A673 (cell line): ENCODE measurements at regions not wholly inside any gene's neighbourhood (a gene's known extent, or its start where the extent isn't known, plus 50 kb on each side); places are given as distances from the start of the nearest gene placed in this dataset.

Source experiments
- BruUV-seq: library from RNA; stranded (reverse); fragments of 400-500 nt; replicated peaks from 2 replicates; lab custom pipeline; 2021; lab: Mats Ljungman, UMichigan
- CTCF ChIA-PET: fragments of 300-600 bp; sonication (Branson Sonifier 250); formaldehyde crosslinking; loops from one replicate; lab custom pipeline; 2022; ENCODE audit warnings: antibody characterized with exemption; lab: Charles Lee
- POLR2A ChIA-PET: fragments of 300-600 bp; sonication (Branson Sonifier 250); formaldehyde crosslinking; loops from one replicate; lab custom pipeline; 2022; ENCODE audit warnings: antibody characterized with exemption; ENCODE audit not compliant: low non-redundant PET; lab: Charles Lee
- DNase-seq: peaks from one replicate; pipeline ENCODE4 v3.0.0-alpha.2; 2015; ENCODE audit warnings: low spot score
- H3K27ac ChIP-seq: fragments of 200-600 bp; sonication (generic); 2 replicates; pipeline ENCODE4 v1.5.1; 2016; ENCODE audit warnings: mixed run types, low read depth, mild to moderate bottlenecking, mixed read lengths, antibody characterized with exemption, low read length; ENCODE audit not compliant: poor library complexity, severe bottlenecking
- H3K27me3 ChIP-seq: fragments of 200-600 bp; sonication (generic); replicated peaks from 2 replicates; pipeline ENCODE4 v1.6.1; 2017; ENCODE audit warnings: mixed run types, low read depth, mild to moderate bottlenecking, mixed read lengths, antibody characterized with exemption, low read length; ENCODE audit not compliant: insufficient read depth, poor library complexity
- H3K36me3 ChIP-seq: fragments of 200-600 bp; sonication (generic); 2 replicates; pipeline ENCODE4 v1.6.1; 2016; ENCODE audit warnings: mixed run types, mild to moderate bottlenecking, mixed read lengths, antibody characterized with exemption, low read length; ENCODE audit not compliant: insufficient read depth, poor library complexity, severe bottlenecking
- H3K4me1 ChIP-seq: fragments of 200-600 bp; sonication (generic); 2 replicates; pipeline ENCODE4 v1.6.1; 2017; ENCODE audit warnings: mixed run types, mild to moderate bottlenecking, mixed read lengths, antibody characterized with exemption, low read length; ENCODE audit not compliant: insufficient read depth, poor library complexity, severe bottlenecking
- H3K4me3 ChIP-seq: fragments of 200-600 bp; sonication (generic); 2 replicates; pipeline ENCODE4 v1.5.1; 2016; ENCODE audit warnings: low read depth, mixed run types, mild to moderate bottlenecking, mixed read lengths, low read length; ENCODE audit not compliant: poor library complexity, severe bottlenecking
- H3K9me3 ChIP-seq: fragments of 200-600 bp; sonication (generic); 2 replicates; pipeline ENCODE4 v1.6.1; 2016; ENCODE audit warnings: mixed run types, low read depth, mild to moderate bottlenecking, mixed read lengths, antibody characterized with exemption, low read length; ENCODE audit not compliant: poor library complexity, severe bottlenecking
- CTCF ChIP-seq: fragments of 300-800, 200-600 bp; sonication (generic); conservative IDR thresholded peaks from 2 replicates; pipeline ENCODE4 v1.5.1; 2017; ENCODE audit warnings: low read depth, mild to moderate bottlenecking, antibody characterized with exemption, low read length, moderate library complexity, mixed read lengths
- EZH2 ChIP-seq: fragments of 200-600 bp; sonication (generic); IDR thresholded peaks from 2 replicates; pipeline ENCODE4 v1.6.1; 2017; ENCODE audit warnings: borderline replicate concordance, low read depth, mild to moderate bottlenecking, mixed read lengths, antibody characterized with exemption, low read length; ENCODE audit not compliant: poor library complexity, severe bottlenecking
- intact Hi-C: fragments of 100-400 bp; cut with micrococcal nuclease; formaldehyde crosslinking; loops from one replicate; pipeline ENCODE4 v1.10.0; 2022; ENCODE audit not compliant: unreplicated experiment

DNA sequence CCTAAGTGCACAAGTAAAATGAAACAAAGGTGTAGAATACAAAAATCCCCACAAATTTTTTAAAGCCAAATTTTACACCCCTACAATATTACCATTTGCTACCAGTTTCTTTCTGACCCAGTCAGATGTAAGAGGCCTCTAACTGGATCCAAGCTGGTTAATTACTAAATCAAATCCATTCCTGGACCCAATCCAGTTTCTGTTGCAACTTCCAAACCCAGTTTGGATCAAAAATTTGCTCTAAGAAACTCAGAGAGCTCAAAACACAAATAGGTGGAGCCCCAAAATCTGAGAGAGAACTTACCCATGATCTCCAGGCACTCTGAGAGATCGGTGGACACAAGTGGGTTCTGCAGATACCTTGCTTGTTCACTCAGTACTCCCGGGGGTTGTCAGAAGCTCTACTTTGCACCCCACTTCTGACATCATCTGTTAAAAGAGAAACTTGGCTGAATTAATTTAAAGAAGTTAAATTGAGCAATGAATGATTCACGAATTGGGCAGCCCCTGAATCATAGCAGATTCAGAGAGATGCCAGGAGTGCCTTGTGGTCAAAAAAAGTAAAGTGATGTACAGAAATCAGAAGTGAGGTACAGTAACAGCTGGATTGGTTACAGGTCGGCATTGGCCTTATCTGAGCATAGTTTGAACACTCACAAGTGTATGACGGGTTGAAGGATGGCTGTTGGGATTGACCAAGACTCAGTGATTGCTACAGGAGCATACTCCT, 448.0 kb downstream of the KCNT2 start:
- Histone ChIP-seq H3K27ac (no peak overlapping the region), H3K27me3 (no peaks in the 10 kb centered on the region), H3K9me3 (no peaks in the 10 kb centered on the region), H3K36me3 (no peaks in the 10 kb centered on the region), H3K4me3 (no peak overlapping the region), H3K4me1 (no peaks in the 10 kb centered on the region)
- ChIA-PET CTCF (no interaction called here), POLR2A (no interaction called here)
- intact Hi-C loops: no loop called here
- no peak for DNase-seq
- no peak for TF ChIP-seq EZH2
- TF ChIP-seq CTCF: no peak
- no TSS peak for BruUV-seq

DNA sequence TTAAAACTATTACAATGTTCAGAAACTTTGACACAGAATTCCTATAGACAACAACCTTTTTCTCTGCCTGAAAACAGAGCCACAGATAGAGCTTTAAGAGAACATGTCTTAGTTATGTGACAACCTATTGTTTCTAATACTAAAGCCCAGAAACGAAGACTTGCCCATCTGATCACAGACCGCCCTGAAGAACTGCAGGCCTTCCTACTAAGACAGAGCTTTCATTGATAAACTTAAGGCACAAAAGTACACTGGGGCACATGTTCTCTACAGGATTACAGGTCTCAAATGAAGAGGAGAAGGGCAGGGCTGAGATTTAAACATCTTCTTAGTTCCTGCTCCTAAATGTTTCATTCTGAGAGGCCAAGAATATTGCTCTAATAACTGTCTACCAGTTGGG, 452.7 kb downstream of the KCNT2 start:
- H3K27me3 ChIP-seq: no peaks in the 10 kb centered on the region
- no TSS peak for BruUV-seq
- ChIA-PET CTCF (no interaction called here), POLR2A (no interaction called here)
- no peaks in the 10 kb centered on the region for H3K4me1 ChIP-seq
- H3K27ac ChIP-seq: no peak overlapping the region
- no peaks in the 10 kb centered on the region for H3K36me3 ChIP-seq
- H3K4me3 ChIP-seq: no peak overlapping the region
- intact Hi-C loops: no loop called here
- no peaks in the 10 kb centered on the region for H3K9me3 ChIP-seq
- no peak for DNase-seq
- TF ChIP-seq CTCF (no peak), EZH2 (no peak)

DNA sequence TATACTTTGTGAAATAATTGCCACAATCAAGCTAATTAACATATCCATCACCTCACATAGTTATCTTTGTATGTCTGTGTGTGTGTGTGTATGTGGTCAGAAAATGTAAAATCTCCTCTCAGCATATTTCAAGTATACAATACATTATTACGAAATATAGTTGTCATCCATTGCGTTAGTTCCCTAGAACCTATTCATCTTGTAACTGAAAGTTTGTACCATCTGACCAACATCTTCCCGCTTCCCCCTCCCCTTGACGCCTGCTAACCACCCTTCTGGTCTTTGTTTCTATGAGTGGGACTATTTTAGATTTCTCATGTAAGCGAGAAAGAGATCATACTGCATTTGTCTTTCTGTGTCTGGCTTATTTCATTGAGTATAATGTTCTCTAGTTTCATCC, 455.3 kb downstream of the KCNT2 start:
- H3K27ac ChIP-seq: no peak overlapping the region
- intact Hi-C loops: no loop called here
- no TSS peak for BruUV-seq
- ChIA-PET POLR2A (no interaction called here), CTCF (no interaction called here)
- no peaks in the 10 kb centered on the region for H3K27me3 ChIP-seq
- H3K4me3 ChIP-seq: no peak overlapping the region
- no peaks in the 10 kb centered on the region for H3K36me3 ChIP-seq
- H3K9me3 ChIP-seq: no peaks in the 10 kb centered on the region
- no peak for DNase-seq
- TF ChIP-seq EZH2 (no peak), CTCF (no peak)
- no peaks in the 10 kb centered on the region for H3K4me1 ChIP-seq
